Gastrocnemius medialis (tissue), 4 donors: ENCODE measurements at regions not wholly inside any gene's neighbourhood (a gene's known extent, or its start where the extent isn't known, plus 50 kb on each side); places are given as distances from the start of the nearest gene placed in this dataset.

ENCODE experiments used
- ATAC-seq, 2 donors: fragments of 150-250 bp; one replicate each; pipeline ENCODE4 v1.9.1; 2016
- DNase-seq, 2 donors: peaks; one replicate each; pipeline ENCODE4 v3.0.0-alpha.2; 2019
- H3K27ac ChIP-seq, 4 donors: fragments of 200-600 bp; sonication (generic); 1 replicate in 1 of 4; 2 replicates in 3 of 4; pipeline ENCODE4 v1.5.1; 2016 to 2018; ENCODE audit warnings: mild to moderate bottlenecking in 2 of 4, moderate library complexity in 1 of 4
- H3K27me3 ChIP-seq, 3 donors: fragments of 200-600 bp; sonication (generic) in 2 of 3; 1 replicate in 1 of 3; 2 replicates in 2 of 3; pipeline versions ENCODE4 v1.5.1 to v1.6.0; 2016 to 2019; ENCODE audit warnings: mild to moderate bottlenecking in 1 of 3, moderate library complexity in 1 of 3
- H3K36me3 ChIP-seq, 2 donors: fragments of 200-600 bp; sonication (generic) in 1 of 2; one replicate each; pipeline ENCODE4 v1.5.1; 2017 to 2018
- H3K4me1 ChIP-seq, 2 donors: fragments of 200-600 bp; sonication (generic) in 1 of 2; one replicate each; pipeline ENCODE4 v1.5.1; 2016 to 2017; ENCODE audit warnings: mild to moderate bottlenecking in 2 of 2
- H3K4me3 ChIP-seq, 4 donors: fragments of 200-600 bp; sonication (generic) in 3 of 4; 1 replicate in 1 of 4; 2 replicates in 3 of 4; pipeline ENCODE4 v1.5.1; 2016 to 2019; ENCODE audit warnings: mild to moderate bottlenecking in 2 of 4
- H3K9me3 ChIP-seq, 3 donors: fragments of 200-600 bp; sonication (generic) in 2 of 3; 1 replicate in 1 of 3; 2 replicates in 2 of 3; pipeline ENCODE4 v1.5.1; 2016 to 2019
- POLR2A ChIP-seq, 2 donors: fragments of 450-650 bp; IDR thresholded peaks; one replicate each; pipeline ENCODE4 v1.6.1; 2017; ENCODE audit warnings: antibody characterized with exemption in 2 of 2, mild to moderate bottlenecking in 2 of 2, moderate library complexity in 2 of 2
- in situ Hi-C, 4 donors: fragments of 200-750 bp; cut with MboI; loops; one replicate each; pipeline versions ENCODE4 v1.15.0 to v1.8.0; 2017; ENCODE audit warnings: low sequenced_read_pairs in 4 of 4
- intact Hi-C: fragments of 100-400 bp; cut with DNase I; formaldehyde crosslinking; loops from one replicate; pipeline ENCODE4 v1.15.1; 2023; ENCODE audit warnings: low total_unique reads
- TF ChIP-seq, protein P1 (sequence below), 5 experiments: fragments of 450-650 bp in 3 of 5; fragments of 200-600 bp in 2 of 5; sonication (generic) in 2 of 5; IDR thresholded peaks in 4 of 5; conservative IDR thresholded peaks in 1 of 5; 1 replicate in 4 of 5; 2 replicates in 1 of 5; pipeline ENCODE4 v1.5.1; 2016 to 2019; ENCODE audit warnings: antibody characterized with exemption in 5 of 5, mild to moderate bottlenecking in 3 of 5, moderate library complexity in 3 of 5

DNA sequence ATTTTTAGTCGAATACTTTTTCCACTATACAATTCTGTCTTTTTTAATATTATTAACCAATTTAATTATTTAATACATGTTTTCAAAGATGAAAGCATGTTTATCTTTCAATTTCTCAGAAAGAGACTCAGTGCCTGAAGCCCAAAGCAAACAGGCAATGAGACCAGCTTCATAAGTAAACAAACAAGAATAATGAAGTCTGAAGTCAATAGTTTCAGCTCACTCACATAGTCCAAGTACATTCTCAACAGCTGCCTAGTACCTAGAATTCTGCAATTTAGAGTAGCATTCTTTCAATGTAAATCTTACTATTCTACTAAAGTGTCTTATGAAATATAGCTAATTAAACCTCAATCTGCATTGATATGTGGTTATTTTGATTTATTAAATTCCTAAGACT lies 626.5 kb upstream of the NRSN1 start:
- Histone ChIP-seq H3K4me3 (no peak overlapping the region), H3K4me1 (no peaks in the 10 kb centered on the region), H3K36me3 (no peaks in the 10 kb centered on the region), H3K27ac (no peak overlapping the region), H3K9me3 (no peaks in the 10 kb centered on the region), H3K27me3 (no peaks in the 10 kb centered on the region)
- intact Hi-C loops (no loop called here), in situ Hi-C loops (no loop called here)
- DNase-seq, result no peak
- TF ChIP-seq, protein P1, sequence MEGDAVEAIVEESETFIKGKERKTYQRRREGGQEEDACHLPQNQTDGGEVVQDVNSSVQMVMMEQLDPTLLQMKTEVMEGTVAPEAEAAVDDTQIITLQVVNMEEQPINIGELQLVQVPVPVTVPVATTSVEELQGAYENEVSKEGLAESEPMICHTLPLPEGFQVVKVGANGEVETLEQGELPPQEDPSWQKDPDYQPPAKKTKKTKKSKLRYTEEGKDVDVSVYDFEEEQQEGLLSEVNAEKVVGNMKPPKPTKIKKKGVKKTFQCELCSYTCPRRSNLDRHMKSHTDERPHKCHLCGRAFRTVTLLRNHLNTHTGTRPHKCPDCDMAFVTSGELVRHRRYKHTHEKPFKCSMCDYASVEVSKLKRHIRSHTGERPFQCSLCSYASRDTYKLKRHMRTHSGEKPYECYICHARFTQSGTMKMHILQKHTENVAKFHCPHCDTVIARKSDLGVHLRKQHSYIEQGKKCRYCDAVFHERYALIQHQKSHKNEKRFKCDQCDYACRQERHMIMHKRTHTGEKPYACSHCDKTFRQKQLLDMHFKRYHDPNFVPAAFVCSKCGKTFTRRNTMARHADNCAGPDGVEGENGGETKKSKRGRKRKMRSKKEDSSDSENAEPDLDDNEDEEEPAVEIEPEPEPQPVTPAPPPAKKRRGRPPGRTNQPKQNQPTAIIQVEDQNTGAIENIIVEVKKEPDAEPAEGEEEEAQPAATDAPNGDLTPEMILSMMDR (IDR thresholded peaks at IDR 0.05 in 4 of 5, conservative IDR thresholded peaks at IDR 0.05 in 1 of 5), result no peak
- TF ChIP-seq POLR2A (IDR thresholded peaks at IDR 0.05), result no peak
- ATAC-seq, result no peak

DNA sequence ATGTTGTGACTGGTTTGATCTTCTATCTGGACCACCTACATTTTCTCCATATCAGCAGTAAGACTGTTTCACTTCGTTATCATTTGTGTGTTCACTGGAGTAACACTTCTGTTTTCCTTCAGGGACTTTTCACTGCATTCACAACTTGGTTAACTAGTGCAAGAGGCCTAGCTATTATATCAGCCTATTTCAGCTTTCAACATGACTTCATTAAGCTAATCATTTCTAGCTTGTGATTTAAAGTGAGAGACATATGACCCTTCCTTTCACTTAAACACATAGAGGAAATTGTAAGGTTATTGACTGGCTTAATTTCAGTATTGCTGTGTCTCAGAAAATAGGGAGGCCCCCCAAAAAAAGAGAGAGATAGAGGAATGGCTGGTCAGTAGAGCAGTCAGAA lies 622.8 kb upstream of the NRSN1 start:
- H3K4me3 ChIP-seq, result no peak overlapping the region
- intact Hi-C loops (no loop called here), in situ Hi-C loops (no loop called here)
- H3K4me1 ChIP-seq, result no peaks in the 10 kb centered on the region
- ATAC-seq (no peak), DNase-seq (no peak)
- TF ChIP-seq, protein P1 (IDR thresholded peaks at IDR 0.05 in 4 of 5, conservative IDR thresholded peaks at IDR 0.05 in 1 of 5), result no peak
- no peak for TF ChIP-seq POLR2A (IDR thresholded peaks at IDR 0.05)
- no peaks in the 10 kb centered on the region for H3K27me3 ChIP-seq
- no peaks in the 10 kb centered on the region for H3K9me3 ChIP-seq
- no peak overlapping the region for H3K27ac ChIP-seq
- no peaks in the 10 kb centered on the region for H3K36me3 ChIP-seq

DNA sequence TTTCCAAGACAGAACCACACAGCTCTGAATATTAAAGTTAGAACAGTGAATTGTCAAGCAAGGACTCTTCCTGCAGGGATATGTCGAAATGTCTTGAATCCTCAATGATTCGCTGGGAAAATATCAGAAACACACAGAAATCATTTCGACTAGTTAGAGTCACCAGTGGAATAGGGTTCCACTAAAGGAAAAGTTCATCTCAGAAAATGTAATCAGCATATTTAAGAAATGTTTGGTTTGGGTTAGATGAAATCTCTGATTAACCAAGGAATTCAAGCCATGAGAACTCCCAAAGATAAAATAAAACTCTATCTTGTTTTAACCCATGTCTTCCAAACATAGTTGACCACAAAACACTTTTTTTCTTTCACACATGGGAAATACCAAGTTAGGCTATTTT lies 621.0 kb upstream of the NRSN1 start:
- H3K36me3 ChIP-seq, result no peaks in the 10 kb centered on the region
- no peak overlapping the region for H3K27ac ChIP-seq
- H3K4me1 ChIP-seq, result no peaks in the 10 kb centered on the region
- ATAC-seq (no peak), DNase-seq (no peak)
- intact Hi-C loops (no loop called here), in situ Hi-C loops (no loop called here)
- H3K4me3 ChIP-seq, result no peak overlapping the region
- no peak for TF ChIP-seq POLR2A (IDR thresholded peaks at IDR 0.05)
- TF ChIP-seq, protein P1 (IDR thresholded peaks at IDR 0.05 in 4 of 5, conservative IDR thresholded peaks at IDR 0.05 in 1 of 5), result no peak
- no peaks in the 10 kb centered on the region for H3K9me3 ChIP-seq
- H3K27me3 ChIP-seq, result no peaks in the 10 kb centered on the region

DNA sequence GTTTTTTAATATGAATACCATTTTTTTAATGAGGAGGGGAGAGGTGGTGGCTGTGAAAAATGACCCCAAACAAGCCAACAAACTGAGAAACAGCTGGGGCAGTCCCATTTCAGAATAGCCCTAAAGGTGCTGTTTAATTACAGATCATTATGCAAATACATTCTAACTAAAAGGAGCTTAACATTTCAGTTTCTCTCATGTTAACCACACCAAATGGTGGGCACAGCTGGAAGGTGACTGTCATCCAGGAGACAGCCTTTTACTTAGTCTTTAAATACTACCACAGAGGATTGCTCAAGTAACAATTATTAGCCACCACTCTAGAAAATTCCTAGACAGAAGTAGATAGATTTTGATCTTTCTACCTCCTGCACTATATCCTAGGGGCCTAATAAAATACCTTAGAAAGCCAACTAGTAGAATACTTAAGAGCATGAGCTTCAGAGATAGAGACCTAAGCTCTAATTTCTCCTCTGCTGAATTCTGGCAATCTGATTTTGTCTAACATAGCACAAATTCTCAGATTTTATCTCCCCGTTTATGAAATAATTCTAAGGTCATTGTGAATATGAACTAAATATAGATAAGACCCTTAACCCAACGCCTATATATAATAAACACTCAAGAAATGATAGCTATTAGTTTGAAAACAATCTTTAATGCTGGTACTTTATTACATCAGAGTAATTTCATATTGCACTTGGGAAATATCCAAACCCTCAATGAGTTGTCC lies 615.1 kb upstream of the NRSN1 start:
- in situ Hi-C loops, result no loop called here
- no peak for DNase-seq
- TF ChIP-seq, protein P1 (IDR thresholded peaks at IDR 0.05 in 4 of 5, conservative IDR thresholded peaks at IDR 0.05 in 1 of 5), result no peak
- no peak for TF ChIP-seq POLR2A (IDR thresholded peaks at IDR 0.05)
- Histone ChIP-seq H3K27me3 (no peaks in the 10 kb centered on the region), H3K4me1 (no peaks in the 10 kb centered on the region), H3K9me3 (no peaks in the 10 kb centered on the region), H3K4me3 (no peak overlapping the region), H3K36me3 (no peaks in the 10 kb centered on the region), H3K27ac (no peak overlapping the region)
- ATAC-seq, result no peak
- intact Hi-C loops, result no loop called here

DNA sequence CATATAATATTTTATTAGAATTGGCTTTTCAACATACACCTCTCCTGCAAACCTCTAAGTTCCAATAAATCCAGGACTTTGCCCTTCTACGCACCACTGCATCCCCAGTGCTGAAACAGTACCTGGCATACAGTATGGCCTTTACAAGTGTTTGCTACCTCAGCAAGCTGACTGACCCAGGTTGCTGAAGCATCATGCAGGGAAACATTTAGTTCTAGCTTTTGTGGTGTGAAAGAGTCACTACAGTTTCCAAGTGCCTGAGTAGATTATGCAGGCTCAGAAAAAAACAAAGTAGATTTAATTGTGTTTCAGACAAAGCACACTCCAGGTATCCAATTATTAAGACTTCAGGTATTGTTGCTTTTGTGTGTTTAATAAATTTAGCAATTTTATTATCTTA lies 614.2 kb upstream of the NRSN1 start:
- in situ Hi-C loops (no loop called here), intact Hi-C loops (no loop called here)
- DNase-seq (no peak), ATAC-seq (no peak)
- H3K4me1 ChIP-seq, result no peaks in the 10 kb centered on the region
- TF ChIP-seq, protein P1 (IDR thresholded peaks at IDR 0.05 in 4 of 5, conservative IDR thresholded peaks at IDR 0.05 in 1 of 5), result no peak
- TF ChIP-seq POLR2A (IDR thresholded peaks at IDR 0.05), result no peak
- H3K27me3 ChIP-seq, result no peaks in the 10 kb centered on the region
- no peak overlapping the region for H3K27ac ChIP-seq
- H3K9me3 ChIP-seq, result no peaks in the 10 kb centered on the region
- no peak overlapping the region for H3K4me3 ChIP-seq
- no peaks in the 10 kb centered on the region for H3K36me3 ChIP-seq
